ENCODE measurements at regions not wholly inside any gene's neighbourhood (a gene's known extent, or its start where the extent isn't known, plus 50 kb on each side); places are given as distances from the start of the nearest gene placed in this dataset.

GRCh38 chr17:62180772-62181171 is 115.7 kb upstream of the MED13 start:
- TF ChIP-seq POLR2A (IDR thresholded peaks at IDR 0.05), result no peak
- TF ChIP-seq CTCF (IDR thresholded peaks at IDR 0.05), result no peak
